ENCODE measurements at regions not wholly inside any gene's neighbourhood (a gene's known extent, or its start where the extent isn't known, plus 50 kb on each side); places are given as distances from the start of the nearest gene placed in this dataset.

DNA sequence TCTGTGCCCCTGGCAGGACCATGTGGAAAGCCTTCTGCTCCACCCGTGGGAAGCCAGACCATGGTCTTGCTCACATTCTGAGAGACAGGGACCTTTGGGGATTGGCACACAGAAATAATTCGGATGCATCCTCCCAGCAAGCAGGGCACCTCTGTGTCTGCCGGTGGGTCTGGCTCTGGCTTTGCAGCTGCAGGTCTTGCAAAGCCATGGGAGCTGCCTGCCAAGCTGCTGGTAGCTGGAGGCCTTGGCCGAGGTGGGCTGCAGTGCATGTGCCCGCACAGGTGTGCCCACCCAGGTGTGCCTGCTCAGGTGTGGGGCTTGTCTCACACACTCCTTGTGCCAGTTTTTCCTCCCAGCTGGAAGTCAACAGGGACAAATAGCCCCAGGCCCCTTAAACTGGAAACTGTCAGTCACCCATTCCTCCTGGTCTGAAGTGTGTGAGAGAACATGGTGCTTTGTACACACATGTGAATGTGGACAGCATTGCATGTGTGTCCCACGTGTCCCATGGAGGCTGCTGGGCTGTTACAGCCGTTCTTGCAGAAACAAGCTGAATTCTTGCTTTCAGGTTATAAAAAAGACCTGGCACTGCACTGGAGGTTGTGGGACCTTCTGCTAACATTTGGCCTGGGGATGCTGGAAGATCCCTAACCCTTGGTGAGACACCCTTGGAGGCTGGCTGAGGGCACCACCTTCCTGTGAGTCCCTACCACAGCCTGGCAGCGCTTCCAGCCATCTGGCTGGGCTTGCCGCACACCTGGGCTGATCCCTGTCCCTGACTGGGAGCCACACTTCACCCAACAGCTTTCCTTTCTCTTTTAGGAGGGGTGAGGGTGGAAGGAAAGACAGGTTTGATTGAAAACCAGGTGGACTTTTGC is 54.9 kb upstream of the SMOC2 start:
- H3K4me3 Mint-ChIP-seq (ENCODE audit: unreplicated experiment), result no peak overlapping the region
- POLR2A ChIA-PET, result no interaction called here
- Histone ChIP-seq H3K4me3 (ENCODE audit: low read depth, low read length) (no peak overlapping the region), H3K4me1 (peaks cover 5% of the 10 kb centered on the region; the same call in 1 of the 2 replicates), H3K27me3 (replicated peaks; ENCODE audit: control insufficient read depth, insufficient read depth, low read length) (no peaks in the 10 kb centered on the region), H3K9me3 (peaks cover 1% of the 10 kb centered on the region), H3K36me3 (ENCODE audit: control insufficient read depth, insufficient read depth, low read length) (no peaks in the 10 kb centered on the region)
- CTCF ChIA-PET, result no interaction called here
- BruUV-seq (replicated peaks), result no TSS peak
- DNase-seq, result no peak
- intact Hi-C loops (cut with micrococcal nuclease; ENCODE audit: unreplicated experiment), result no loop called here
- H3K9me3 Mint-ChIP-seq (ENCODE audit: unreplicated experiment), result no peaks in the 10 kb centered on the region
- no peaks in the 10 kb centered on the region for H3K4me1 Mint-ChIP-seq (ENCODE audit: low read depth, unreplicated experiment)
- TF ChIP-seq, protein P1, sequence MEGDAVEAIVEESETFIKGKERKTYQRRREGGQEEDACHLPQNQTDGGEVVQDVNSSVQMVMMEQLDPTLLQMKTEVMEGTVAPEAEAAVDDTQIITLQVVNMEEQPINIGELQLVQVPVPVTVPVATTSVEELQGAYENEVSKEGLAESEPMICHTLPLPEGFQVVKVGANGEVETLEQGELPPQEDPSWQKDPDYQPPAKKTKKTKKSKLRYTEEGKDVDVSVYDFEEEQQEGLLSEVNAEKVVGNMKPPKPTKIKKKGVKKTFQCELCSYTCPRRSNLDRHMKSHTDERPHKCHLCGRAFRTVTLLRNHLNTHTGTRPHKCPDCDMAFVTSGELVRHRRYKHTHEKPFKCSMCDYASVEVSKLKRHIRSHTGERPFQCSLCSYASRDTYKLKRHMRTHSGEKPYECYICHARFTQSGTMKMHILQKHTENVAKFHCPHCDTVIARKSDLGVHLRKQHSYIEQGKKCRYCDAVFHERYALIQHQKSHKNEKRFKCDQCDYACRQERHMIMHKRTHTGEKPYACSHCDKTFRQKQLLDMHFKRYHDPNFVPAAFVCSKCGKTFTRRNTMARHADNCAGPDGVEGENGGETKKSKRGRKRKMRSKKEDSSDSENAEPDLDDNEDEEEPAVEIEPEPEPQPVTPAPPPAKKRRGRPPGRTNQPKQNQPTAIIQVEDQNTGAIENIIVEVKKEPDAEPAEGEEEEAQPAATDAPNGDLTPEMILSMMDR (IDR thresholded peaks at IDR 0.05; ENCODE audit: insufficient read depth in 1 of 2, low read depth in 1 of 2, low read length in 1 of 2, severe bottlenecking in 1 of 2, unreplicated experiment in 1 of 2), result no peak
- peaks cover under 1% of the 10 kb centered on the region for H3K36me3 Mint-ChIP-seq (ENCODE audit: insufficient read depth, unreplicated experiment)
- H3K27me3 Mint-ChIP-seq (ENCODE audit: insufficient read depth, unreplicated experiment), result no peaks in the 10 kb centered on the region
- no peak overlapping the region for H3K27ac Mint-ChIP-seq (ENCODE audit: unreplicated experiment)

DNA sequence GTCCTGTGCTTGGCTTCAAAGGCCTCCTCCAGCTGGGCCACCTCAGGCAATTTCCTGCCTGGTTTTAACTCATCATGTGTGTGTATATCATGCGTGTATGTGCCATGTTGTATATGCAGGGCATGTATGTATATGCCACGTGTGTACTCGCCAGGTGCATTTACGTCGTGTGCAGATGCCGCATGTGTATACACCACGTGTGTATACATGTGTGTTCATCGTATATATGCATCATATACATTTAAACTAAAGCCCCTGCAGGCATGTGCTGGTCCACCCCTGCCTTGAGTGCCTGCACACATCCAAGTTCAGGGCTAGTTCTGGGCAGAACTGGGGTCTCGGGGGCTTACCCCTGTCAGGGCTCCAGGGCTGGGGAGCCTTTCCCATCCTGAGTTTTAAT is 54.0 kb upstream of the SMOC2 start:
- Mint-ChIP-seq H3K4me3 (ENCODE audit: unreplicated experiment) (no peak overlapping the region), H3K9me3 (ENCODE audit: unreplicated experiment) (no peaks in the 10 kb centered on the region), H3K27ac (ENCODE audit: unreplicated experiment) (no peak overlapping the region), H3K36me3 (ENCODE audit: insufficient read depth, unreplicated experiment) (no peaks in the 10 kb centered on the region), H3K4me1 (ENCODE audit: low read depth, unreplicated experiment) (no peaks in the 10 kb centered on the region), H3K27me3 (ENCODE audit: insufficient read depth, unreplicated experiment) (no peaks in the 10 kb centered on the region)
- intact Hi-C loops (cut with micrococcal nuclease; ENCODE audit: unreplicated experiment), result no loop called here
- TF ChIP-seq, protein P1 (IDR thresholded peaks at IDR 0.05; ENCODE audit: insufficient read depth in 1 of 2, low read depth in 1 of 2, low read length in 1 of 2, severe bottlenecking in 1 of 2, unreplicated experiment in 1 of 2), result no peak
- Histone ChIP-seq H3K4me1 (peaks cover 5% of the 10 kb centered on the region; the same call in 1 of the 2 replicates), H3K27me3 (replicated peaks; ENCODE audit: control insufficient read depth, insufficient read depth, low read length) (no peaks in the 10 kb centered on the region), H3K36me3 (ENCODE audit: control insufficient read depth, insufficient read depth, low read length) (no peaks in the 10 kb centered on the region), H3K9me3 (no peaks in the 10 kb centered on the region; the same call in 1 of the 2 replicates), H3K4me3 (ENCODE audit: low read depth, low read length) (no peak overlapping the region)
- ChIA-PET POLR2A (no interaction called here), CTCF (no interaction called here)
- no peak for DNase-seq
- no TSS peak for BruUV-seq (replicated peaks)

DNA sequence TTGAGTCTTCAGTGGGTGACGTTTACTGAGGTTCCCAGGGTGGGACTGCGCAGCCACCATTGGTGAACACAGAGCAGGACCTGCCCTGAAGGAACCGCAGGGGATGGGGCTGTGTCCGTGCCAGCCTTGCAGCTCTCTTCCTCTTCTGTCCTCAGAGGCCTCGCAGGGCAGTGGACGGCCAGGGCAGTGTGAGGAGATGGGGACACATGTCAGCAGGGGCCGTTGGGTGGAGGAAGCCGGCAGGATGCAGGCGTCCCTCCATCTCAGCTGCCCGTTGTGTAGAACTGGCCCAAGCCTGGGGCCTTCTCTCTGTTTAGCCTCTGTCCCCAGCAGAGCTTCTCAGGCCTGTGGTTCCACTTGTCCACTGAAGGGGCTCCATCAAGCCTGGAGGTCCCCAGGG is 53.6 kb upstream of the SMOC2 start:
- ChIA-PET CTCF (no interaction called here), POLR2A (no interaction called here)
- intact Hi-C loops (cut with micrococcal nuclease; ENCODE audit: unreplicated experiment), result no loop called here
- Mint-ChIP-seq H3K27ac (ENCODE audit: unreplicated experiment) (no peak overlapping the region), H3K9me3 (ENCODE audit: unreplicated experiment) (no peaks in the 10 kb centered on the region), H3K36me3 (ENCODE audit: insufficient read depth, unreplicated experiment) (no peaks in the 10 kb centered on the region), H3K4me1 (ENCODE audit: low read depth, unreplicated experiment) (no peaks in the 10 kb centered on the region), H3K4me3 (ENCODE audit: unreplicated experiment) (no peak overlapping the region), H3K27me3 (ENCODE audit: insufficient read depth, unreplicated experiment) (no peaks in the 10 kb centered on the region)
- no peaks in the 10 kb centered on the region for H3K27me3 ChIP-seq (replicated peaks; ENCODE audit: control insufficient read depth, insufficient read depth, low read length)
- H3K9me3 ChIP-seq, result no peaks in the 10 kb centered on the region; the same call in 1 of the 2 replicates
- no peaks in the 10 kb centered on the region for H3K36me3 ChIP-seq (ENCODE audit: control insufficient read depth, insufficient read depth, low read length)
- BruUV-seq (replicated peaks), result no TSS peak
- no peak overlapping the region for H3K4me3 ChIP-seq (ENCODE audit: low read depth, low read length)
- TF ChIP-seq, protein P1 (IDR thresholded peaks at IDR 0.05; ENCODE audit: insufficient read depth in 1 of 2, low read depth in 1 of 2, low read length in 1 of 2, severe bottlenecking in 1 of 2, unreplicated experiment in 1 of 2), result no peak
- peaks cover 5% of the 10 kb centered on the region; the same call in 1 of the 2 replicates for H3K4me1 ChIP-seq
- DNase-seq, result no peak

Data from Caco-2 (cell line).